ENCODE measurements at regions not wholly inside any gene's neighbourhood (a gene's known extent, or its start where the extent isn't known, plus 50 kb on each side); places are given as distances from the start of the nearest gene placed in this dataset.

DNA sequence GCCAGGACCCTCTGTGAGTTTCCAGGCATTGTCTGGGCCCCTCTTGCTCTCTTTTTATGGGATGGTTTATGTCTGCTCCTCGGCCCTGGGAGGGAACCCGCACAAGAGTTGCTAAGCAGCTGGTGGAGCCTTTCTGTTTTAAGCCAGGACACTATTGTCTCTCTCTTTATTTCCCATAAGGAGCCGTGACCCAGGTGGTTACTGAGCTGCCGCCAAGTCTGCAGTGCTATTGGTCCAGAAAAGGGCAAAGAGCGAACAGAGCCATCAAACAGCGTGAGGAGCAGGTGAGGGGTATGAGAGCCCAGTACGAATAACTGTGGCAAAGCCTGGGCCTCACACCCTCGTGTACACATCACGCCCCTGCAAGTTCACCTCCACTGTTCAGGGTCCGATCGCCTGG lies 280.2 kb downstream of the SHQ1 start:
- Mint-ChIP-seq H3K9me3 (no peaks in the 10 kb centered on the region), H3K27ac (peak overlapping the region in 1 of 7 donors; percentile 13)
- intact Hi-C loops (cut with micrococcal nuclease), result no loop called here

GRCh38 chr3:72567474-72567873 lies 280.8 kb downstream of the SHQ1 start:
- Mint-ChIP-seq H3K27ac (no peak overlapping the region), H3K9me3 (peaks cover 0 to 2% (median 0%) of the 10 kb centered on the region in 7 donors), H3K27me3 (ENCODE audit: low read depth in 3 of 3) (peaks cover 0 to 5% (median 0%) of the 10 kb centered on the region in 3 donors), H3K4me3 (no peak overlapping the region), H3K36me3 (no peaks in the 10 kb centered on the region), H3K4me1 (no peaks in the 10 kb centered on the region)
- Histone ChIP-seq H3K9me3 (replicated peaks in 1 of 2; ENCODE audit: control insufficient read depth in 1 of 2, insufficient read depth in 1 of 2, low read length in 2 of 2) (no peaks in the 10 kb centered on the region), H3K4me1 (ENCODE audit: control insufficient read depth in 1 of 2, insufficient read depth in 2 of 2, low read length in 2 of 2) (no peaks in the 10 kb centered on the region), H3K27ac (ENCODE audit: low read depth in 1 of 2, low read length in 2 of 2) (no peak overlapping the region), H3K9ac (ENCODE audit: insufficient read depth, low read length, poor library complexity, severe bottlenecking) (no peak overlapping the region), H3K36me3 (replicated peaks in 1 of 2; ENCODE audit: control insufficient read depth in 1 of 2, insufficient read depth in 2 of 2, low read length in 2 of 2) (no peaks in the 10 kb centered on the region), H2AFZ (ENCODE audit: insufficient read depth, low read depth, low read length, poor library complexity, severe bottlenecking) (no peak overlapping the region), H3K4me3 (replicated peaks in 1 of 3; ENCODE audit: low read depth in 2 of 3, low read length in 3 of 3) (no peak overlapping the region), H3K27me3 (ENCODE audit: control insufficient read depth in 2 of 2, insufficient read depth in 2 of 2, low read length in 2 of 2) (no peaks in the 10 kb centered on the region), H3K79me2 (ENCODE audit: insufficient read depth, low read length) (no peaks in the 10 kb centered on the region), H3K4me2 (replicated peaks; ENCODE audit: extremely low read depth, low read length, poor library complexity, severe bottlenecking) (no peak overlapping the region), H4K20me1 (ENCODE audit: insufficient read depth, low read length) (no peaks in the 10 kb centered on the region)
- intact Hi-C loops (cut with micrococcal nuclease), result no loop called here
- TF ChIP-seq CTCF (IDR thresholded peaks at IDR 0.05), result no peak
- no peak for DNase-seq
- 96% methylated on average over 3 of the region's 4 CpGs for WGBS (ENCODE audit: insufficient coverage)

More for the DNA sequence above, 280.2 kb downstream of the SHQ1 start:
- Mint-ChIP-seq H3K4me1 (no peaks in the 10 kb centered on the region), H3K4me3 (no peak overlapping the region), H3K36me3 (no peaks in the 10 kb centered on the region), H3K27me3 (ENCODE audit: low read depth in 3 of 3) (peaks cover 0 to 5% (median 0%) of the 10 kb centered on the region in 3 donors)
- Histone ChIP-seq H4K20me1 (ENCODE audit: insufficient read depth, low read length) (no peaks in the 10 kb centered on the region), H3K4me2 (replicated peaks; ENCODE audit: extremely low read depth, low read length, poor library complexity, severe bottlenecking) (no peak overlapping the region), H3K4me1 (ENCODE audit: control insufficient read depth in 1 of 2, insufficient read depth in 2 of 2, low read length in 2 of 2) (no peaks in the 10 kb centered on the region), H3K9me3 (replicated peaks in 1 of 2; ENCODE audit: control insufficient read depth in 1 of 2, insufficient read depth in 1 of 2, low read length in 2 of 2) (no peaks in the 10 kb centered on the region), H3K79me2 (ENCODE audit: insufficient read depth, low read length) (no peaks in the 10 kb centered on the region), H3K36me3 (replicated peaks in 1 of 2; ENCODE audit: control insufficient read depth in 1 of 2, insufficient read depth in 2 of 2, low read length in 2 of 2) (no peaks in the 10 kb centered on the region), H3K4me3 (replicated peaks in 1 of 3; ENCODE audit: low read depth in 2 of 3, low read length in 3 of 3) (no peak overlapping the region), H3K27ac (ENCODE audit: low read depth in 1 of 2, low read length in 2 of 2) (no peak overlapping the region), H2AFZ (ENCODE audit: insufficient read depth, low read depth, low read length, poor library complexity, severe bottlenecking) (no peak overlapping the region), H3K27me3 (ENCODE audit: control insufficient read depth in 2 of 2, insufficient read depth in 2 of 2, low read length in 2 of 2) (no peaks in the 10 kb centered on the region), H3K9ac (ENCODE audit: insufficient read depth, low read length, poor library complexity, severe bottlenecking) (no peak overlapping the region)
- 97% methylated on average over 11 of the region's 11 CpGs for WGBS (ENCODE audit: insufficient coverage)
- no peak for DNase-seq
- no peak for TF ChIP-seq CTCF (IDR thresholded peaks at IDR 0.05)
